Activated T-cell treated with anti-CD3 and anti-CD28 coated beads, Interleukin-2, amount 50 U/mL, for 72 hours (primary cell): ENCODE measurements at regions not wholly inside any gene's neighbourhood (a gene's known extent, or its start where the extent isn't known, plus 50 kb on each side); places are given as distances from the start of the nearest gene placed in this dataset.
"Not testable (repeated sequence)": the region's sequence is repeated elsewhere in the genome, so short reads cannot be mapped to it uniquely, and the experiment has no call there.

Experiments
- ATAC-seq, 2 donors: fragments of 150-1000 bp; cut with Tn5 transposase; replicated peaks in 1 of 2; 2 replicates each; pipeline ENCODE4 v1.10.0; 2021; ENCODE audit warnings: moderate library complexity in 2 of 2, mild to moderate bottlenecking in 1 of 2
- DNase-seq, 2 donors: peaks; one replicate each; pipeline ENCODE4 v3.0.0; 2021 to 2022; ENCODE audit warnings: mixed read lengths in 1 of 2
- H3K27ac Mint-ChIP-seq: one replicate; pipeline ENCODE4 v1.8.0; 2022; ENCODE audit warnings: mild to moderate bottlenecking, moderate library complexity, mixed read lengths
- H3K27me3 Mint-ChIP-seq: one replicate; pipeline ENCODE4 v1.8.0; 2022; ENCODE audit warnings: low read depth, mixed read lengths
- H3K36me3 Mint-ChIP-seq, 2 donors: one replicate each; pipeline ENCODE4 v1.8.0; 2022; ENCODE audit warnings: mixed read lengths in 2 of 2, mild to moderate bottlenecking in 1 of 2; ENCODE audit not compliant: insufficient read depth in 2 of 2
- H3K4me1 Mint-ChIP-seq: one replicate; pipeline ENCODE4 v1.8.0; 2022; ENCODE audit warnings: low read depth, mixed read lengths
- H3K4me3 Mint-ChIP-seq, 2 donors: one replicate each; pipeline ENCODE4 v1.8.0; 2022; ENCODE audit warnings: mild to moderate bottlenecking in 2 of 2, mixed read lengths in 2 of 2, moderate library complexity in 2 of 2
- H3K9me3 Mint-ChIP-seq, 2 donors: one replicate each; pipeline ENCODE4 v1.8.0; 2022; ENCODE audit warnings: mixed read lengths in 2 of 2

DNA sequence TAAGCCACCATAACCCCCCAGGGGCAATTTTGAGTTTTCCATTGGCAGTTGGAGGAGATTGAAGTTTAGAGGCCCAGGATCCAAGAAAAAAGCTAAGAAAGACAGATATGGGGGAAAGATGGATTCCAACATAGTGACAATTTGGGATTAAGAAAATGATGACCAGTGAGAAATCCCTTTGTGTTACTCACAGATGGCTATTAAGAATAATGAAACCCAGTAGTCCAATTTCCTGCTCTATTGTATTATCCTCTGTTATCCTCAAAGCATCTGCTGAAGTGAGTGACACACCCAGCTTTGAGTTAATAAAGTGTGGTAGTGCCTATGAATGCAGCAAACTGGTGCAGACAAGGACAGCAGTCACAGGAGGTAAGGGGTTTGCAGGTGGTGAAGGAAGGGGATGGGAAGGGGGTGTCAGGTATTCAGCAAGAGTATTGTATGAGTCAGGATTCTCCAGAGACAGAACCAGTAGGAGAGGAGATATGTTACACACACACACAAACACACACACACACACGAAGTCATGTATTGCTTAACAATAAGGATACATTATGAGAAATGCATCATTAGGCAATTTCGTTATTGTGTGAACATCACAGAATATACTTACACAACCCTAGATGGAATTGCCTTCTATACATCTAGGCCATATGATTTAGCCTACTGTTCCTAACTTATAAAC lies 112.4 kb upstream of the VANGL1 start:
- H3K4me3 Mint-ChIP-seq = no peak overlapping the region
- no peaks in the 10 kb centered on the region for H3K36me3 Mint-ChIP-seq
- peaks cover 8% of the 10 kb centered on the region for H3K27me3 Mint-ChIP-seq
- H3K4me1 Mint-ChIP-seq = no peaks in the 10 kb centered on the region
- no peak for DNase-seq
- no peak overlapping the region for H3K27ac Mint-ChIP-seq
- H3K9me3 Mint-ChIP-seq = no peaks in the 10 kb centered on the region
- ATAC-seq = no peak

DNA sequence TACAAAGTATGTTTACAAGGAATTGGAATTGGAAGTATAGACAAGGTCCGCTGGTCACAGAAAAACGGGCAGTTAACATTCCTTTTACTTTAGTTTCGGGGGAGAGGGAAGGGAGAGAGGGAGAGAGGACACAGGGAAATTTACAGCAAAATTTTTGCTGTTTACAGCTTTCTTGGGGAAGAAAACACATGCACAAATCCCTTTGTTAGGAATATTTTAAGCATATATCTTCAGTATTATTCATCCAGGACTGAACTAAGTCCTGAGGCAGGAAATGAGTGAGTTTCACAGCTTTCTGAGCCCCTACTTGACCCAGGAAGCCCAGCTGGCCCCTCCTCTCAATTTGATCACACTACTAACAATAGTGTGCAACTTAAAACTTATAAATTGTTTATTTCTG lies 113.4 kb upstream of the VANGL1 start:
- H3K4me1 Mint-ChIP-seq, ATAC-seq, H3K27me3 Mint-ChIP-seq, H3K9me3 Mint-ChIP-seq, H3K4me3 Mint-ChIP-seq, H3K27ac Mint-ChIP-seq, DNase-seq, H3K36me3 Mint-ChIP-seq: not testable (repeated sequence)

- H3K36me3 Mint-ChIP-seq = no peaks in the 10 kb centered on the region
- no peak for DNase-seq
- ATAC-seq = no peak
- H3K9me3 Mint-ChIP-seq = no peaks in the 10 kb centered on the region
- H3K27me3 Mint-ChIP-seq = peaks cover 8% of the 10 kb centered on the region
- H3K4me3 Mint-ChIP-seq = no peak overlapping the region
- H3K27ac Mint-ChIP-seq = no peak overlapping the region
- no peaks in the 10 kb centered on the region for H3K4me1 Mint-ChIP-seq
Observed at GRCh38 chr1:115527746-115528145, 114.0 kb upstream of the VANGL1 start.

DNA sequence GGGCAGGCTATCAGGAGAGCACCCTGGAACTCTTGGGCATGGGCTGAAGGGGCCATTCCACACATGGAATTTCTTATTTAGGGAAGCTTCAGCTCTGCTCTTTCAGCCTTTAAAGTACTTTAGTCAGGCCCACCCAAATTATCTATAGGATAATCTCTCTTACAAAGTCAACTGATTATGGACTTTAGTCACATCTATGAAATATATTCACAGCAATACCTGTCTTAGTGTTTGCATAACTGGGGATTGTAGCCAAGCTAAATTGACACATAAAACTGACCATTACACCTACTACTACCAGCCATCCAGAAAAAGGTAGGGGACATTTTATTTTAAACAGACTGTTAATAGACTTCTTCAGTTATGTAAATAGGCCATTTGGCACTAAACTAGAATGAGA lies 114.9 kb upstream of the VANGL1 start:
- DNase-seq (no peak), ATAC-seq (no peak)
- Mint-ChIP-seq H3K4me1 (no peaks in the 10 kb centered on the region), H3K4me3 (no peak overlapping the region), H3K27me3 (peaks cover 8% of the 10 kb centered on the region), H3K36me3 (no peaks in the 10 kb centered on the region), H3K27ac (peak overlapping the region; percentile 38), H3K9me3 (no peaks in the 10 kb centered on the region)

DNA sequence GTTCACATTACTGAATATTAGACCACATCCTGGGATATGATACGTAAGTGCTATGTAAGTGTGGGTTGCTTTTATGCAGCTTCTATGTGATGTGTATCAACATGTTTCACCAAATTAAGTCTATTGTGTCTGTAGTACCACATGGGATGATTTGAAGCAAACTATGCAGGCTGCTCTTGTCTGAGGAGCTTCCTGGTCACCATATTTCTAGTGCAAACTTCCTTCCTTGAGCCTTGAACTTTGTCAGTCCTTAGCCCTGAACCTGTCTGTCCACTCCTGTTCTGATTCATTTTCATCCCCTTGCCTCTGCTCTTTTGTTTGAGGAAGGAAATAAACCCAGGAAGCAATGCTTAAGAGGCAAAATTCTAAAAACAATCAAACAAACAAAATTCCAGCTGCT lies 117.5 kb upstream of the VANGL1 start:
- ATAC-seq = no peak

GRCh38 chr1:115522386-115522785 lies 119.4 kb upstream of the VANGL1 start:
- H3K4me3 Mint-ChIP-seq = no peak overlapping the region
- H3K27ac Mint-ChIP-seq = no peak overlapping the region
- ATAC-seq (no peak), DNase-seq (no peak)
- no peaks in the 10 kb centered on the region for H3K4me1 Mint-ChIP-seq
- H3K9me3 Mint-ChIP-seq = no peaks in the 10 kb centered on the region
- H3K36me3 Mint-ChIP-seq = peaks cover 0 to 2% of the 10 kb centered on the region in 2 donors
- H3K27me3 Mint-ChIP-seq = no peaks in the 10 kb centered on the region

More for the DNA sequence above, 117.5 kb upstream of the VANGL1 start:
- Mint-ChIP-seq H3K36me3 (peaks cover 0 to 2% of the 10 kb centered on the region in 2 donors), H3K27ac (no peak overlapping the region), H3K27me3 (peaks cover 8% of the 10 kb centered on the region), H3K4me1 (no peaks in the 10 kb centered on the region), H3K9me3 (no peaks in the 10 kb centered on the region), H3K4me3 (no peak overlapping the region)
- no peak for DNase-seq

DNA sequence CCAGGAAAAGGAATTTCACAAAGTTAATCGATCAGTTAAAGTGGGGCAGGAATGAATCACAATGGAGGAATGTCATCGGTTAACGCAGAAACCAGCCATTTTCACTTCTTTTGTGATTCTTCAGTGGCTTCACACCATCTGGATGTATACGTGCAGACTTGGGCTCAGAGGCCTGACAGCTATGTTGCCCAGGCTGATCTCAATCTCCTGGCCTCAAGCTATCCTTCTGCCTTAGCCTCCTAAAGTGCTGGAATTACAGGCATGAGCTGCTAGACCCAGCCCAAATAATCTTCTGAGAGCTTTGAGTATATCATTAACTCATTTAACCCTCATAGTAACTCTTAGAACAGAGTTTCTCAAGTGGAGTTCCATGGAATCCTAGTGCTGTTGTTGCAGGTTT lies 126.5 kb upstream of the VANGL1 start:
- H3K9me3 Mint-ChIP-seq = no peaks in the 10 kb centered on the region
- peaks cover 0 to under 1% of the 10 kb centered on the region in 2 donors for H3K36me3 Mint-ChIP-seq
- H3K27me3 Mint-ChIP-seq = no peaks in the 10 kb centered on the region
- ATAC-seq (no peak), DNase-seq (no peak)
- H3K27ac Mint-ChIP-seq = no peak overlapping the region
- no peak overlapping the region for H3K4me3 Mint-ChIP-seq
- no peaks in the 10 kb centered on the region for H3K4me1 Mint-ChIP-seq

- H3K4me3 Mint-ChIP-seq, DNase-seq, H3K4me1 Mint-ChIP-seq, H3K9me3 Mint-ChIP-seq, H3K36me3 Mint-ChIP-seq, ATAC-seq, H3K27ac Mint-ChIP-seq: not testable (repeated sequence)
- peaks cover 14% of the 10 kb centered on the region for H3K27me3 Mint-ChIP-seq
Observed at GRCh38 chr1:115510226-115510625, 131.5 kb upstream of the VANGL1 start.

DNA sequence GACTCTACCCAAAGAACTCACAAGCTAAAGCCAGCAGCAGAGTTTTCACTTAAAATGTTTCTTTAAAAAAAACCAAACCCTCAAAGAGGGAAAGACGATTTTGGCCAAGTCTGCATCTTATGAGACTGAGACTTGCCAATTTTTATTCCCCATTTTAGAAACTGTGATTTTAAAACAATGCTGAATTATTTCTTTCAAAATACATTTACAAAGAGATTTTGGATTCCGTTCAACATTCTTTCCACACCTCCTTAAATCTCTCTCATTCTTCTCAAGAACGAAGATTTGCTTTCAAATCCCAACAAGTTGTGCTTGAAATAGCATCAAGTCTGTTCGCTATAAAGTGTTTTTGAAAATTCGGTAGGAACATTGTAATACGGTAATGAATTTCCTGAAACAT lies 133.9 kb upstream of the VANGL1 start:
- Mint-ChIP-seq H3K9me3 (no peaks in the 10 kb centered on the region), H3K4me3 (no peak overlapping the region), H3K27me3 (peaks cover 14% of the 10 kb centered on the region), H3K36me3 (no peaks in the 10 kb centered on the region), H3K27ac (no peak overlapping the region), H3K4me1 (no peaks in the 10 kb centered on the region)
- ATAC-seq (no peak), DNase-seq (no peak)

DNA sequence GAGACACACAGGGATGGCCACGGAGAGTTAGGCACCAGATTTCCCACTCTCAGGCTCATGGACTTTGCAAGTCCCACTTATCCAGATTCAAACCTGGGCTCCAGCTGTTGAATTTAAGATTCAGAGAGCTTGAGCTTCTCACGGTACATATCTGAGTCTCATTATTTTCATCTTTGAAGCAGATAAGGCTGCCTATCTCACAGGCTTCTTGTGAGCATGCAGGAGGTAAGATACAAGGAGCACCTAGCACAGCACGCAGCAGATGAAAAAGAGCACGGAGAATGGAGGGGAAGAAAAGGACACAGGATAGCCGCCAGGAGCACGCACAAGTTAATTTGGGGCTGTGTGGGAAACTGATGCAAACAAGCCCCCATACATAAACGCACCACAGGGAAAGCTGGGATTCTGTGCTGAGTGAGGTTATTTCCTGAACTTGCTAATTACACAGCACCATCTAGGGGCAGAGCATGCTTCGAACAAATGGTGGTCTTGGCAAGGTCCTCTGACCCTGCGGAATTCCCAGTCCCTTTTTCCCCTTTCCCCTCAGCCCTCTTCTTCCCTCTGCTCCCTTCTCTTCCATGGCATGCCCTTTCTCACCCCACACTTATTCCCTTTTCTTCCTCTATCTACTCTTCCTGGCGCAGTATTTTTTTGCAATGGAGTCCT lies 134.7 kb upstream of the VANGL1 start:
- no peak overlapping the region for H3K4me3 Mint-ChIP-seq
- H3K27me3 Mint-ChIP-seq = peaks cover 14% of the 10 kb centered on the region
- H3K27ac Mint-ChIP-seq = no peak overlapping the region
- H3K36me3 Mint-ChIP-seq = no peaks in the 10 kb centered on the region
- no peaks in the 10 kb centered on the region for H3K9me3 Mint-ChIP-seq
- no peak for ATAC-seq
- no peak for DNase-seq
- no peaks in the 10 kb centered on the region for H3K4me1 Mint-ChIP-seq

GRCh38 chr1:115506518-115506917 lies 135.3 kb upstream of the VANGL1 start:
- Mint-ChIP-seq H3K27me3 (peaks cover 14% of the 10 kb centered on the region), H3K9me3 (no peaks in the 10 kb centered on the region), H3K36me3 (no peaks in the 10 kb centered on the region), H3K4me1 (no peaks in the 10 kb centered on the region), H3K4me3 (no peak overlapping the region), H3K27ac (no peak overlapping the region)
- ATAC-seq = no peak
- DNase-seq = no peak

DNA sequence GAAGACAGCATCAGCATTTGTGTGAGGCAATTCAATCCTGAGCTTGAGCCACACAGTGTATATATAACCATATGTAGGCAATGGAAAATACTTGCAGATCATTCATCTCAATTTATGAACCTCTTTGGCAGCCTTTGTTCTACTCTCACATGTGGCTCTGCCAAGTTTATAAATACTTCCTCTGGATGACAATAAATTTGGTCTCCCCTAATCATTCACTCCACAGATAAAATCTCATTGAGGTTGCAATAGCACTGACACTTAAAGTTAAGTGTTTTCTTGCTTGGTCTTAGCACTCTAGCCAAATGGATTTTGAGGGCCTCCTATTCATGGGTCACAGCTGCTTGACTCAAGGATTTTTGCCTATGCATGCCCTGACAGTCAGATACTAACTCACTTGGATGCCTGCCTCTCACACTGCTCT lies 136.6 kb upstream of the VANGL1 start:
- no peak overlapping the region for H3K4me3 Mint-ChIP-seq
- H3K27me3 Mint-ChIP-seq = peaks cover 14% of the 10 kb centered on the region
- H3K36me3 Mint-ChIP-seq = no peaks in the 10 kb centered on the region
- H3K27ac Mint-ChIP-seq = no peak overlapping the region
- no peak for DNase-seq
- no peaks in the 10 kb centered on the region for H3K4me1 Mint-ChIP-seq
- ATAC-seq = no peak
- H3K9me3 Mint-ChIP-seq = no peaks in the 10 kb centered on the region

DNA sequence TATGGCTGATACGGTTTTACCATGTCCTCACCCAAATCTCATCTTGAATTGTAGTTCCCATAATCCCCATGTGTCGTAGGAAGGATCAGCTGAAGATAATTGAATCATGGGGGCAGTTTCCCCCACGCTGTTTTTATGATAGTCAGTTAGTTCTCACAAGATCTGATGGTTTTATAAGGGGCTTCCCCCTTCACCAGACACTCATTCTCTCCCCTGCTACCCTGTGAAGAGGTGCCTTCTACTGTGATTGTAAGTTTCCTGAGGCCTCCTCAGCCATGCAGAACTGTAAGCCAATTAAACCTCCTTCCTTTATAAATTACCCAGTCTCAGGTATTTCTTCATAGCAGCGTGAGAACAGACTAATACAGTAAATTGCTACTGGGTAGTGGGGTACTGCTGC lies 139.6 kb upstream of the VANGL1 start:
- not testable (repeated sequence) for H3K36me3 Mint-ChIP-seq, H3K4me1 Mint-ChIP-seq, DNase-seq, H3K4me3 Mint-ChIP-seq, H3K27ac Mint-ChIP-seq, H3K27me3 Mint-ChIP-seq, ATAC-seq, H3K9me3 Mint-ChIP-seq

DNA sequence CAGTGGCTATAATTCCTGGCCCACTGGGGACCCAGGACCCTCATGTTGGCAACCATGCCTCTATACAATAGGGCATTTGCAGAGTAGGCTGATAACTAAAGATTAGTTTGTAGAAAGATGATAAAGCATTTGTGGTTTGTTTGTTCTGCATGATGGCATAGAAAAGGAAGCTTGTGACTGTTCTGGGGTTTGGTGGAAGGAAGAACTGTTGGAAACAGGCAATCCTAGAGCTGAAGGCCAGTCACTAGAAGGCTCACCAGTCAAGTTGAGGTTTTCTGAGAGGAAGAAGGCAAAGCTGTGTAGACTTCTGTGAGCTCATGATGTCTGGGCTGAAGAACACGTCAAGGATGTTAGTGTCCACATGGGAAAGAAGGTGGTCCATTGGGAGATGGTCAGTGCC lies 140.3 kb upstream of the VANGL1 start:
- DNase-seq (no peak), ATAC-seq (no peak)
- no peaks in the 10 kb centered on the region for H3K36me3 Mint-ChIP-seq
- no peaks in the 10 kb centered on the region for H3K9me3 Mint-ChIP-seq
- no peak overlapping the region for H3K27ac Mint-ChIP-seq
- no peak overlapping the region for H3K4me3 Mint-ChIP-seq
- H3K27me3 Mint-ChIP-seq = peaks cover 2% of the 10 kb centered on the region
- no peaks in the 10 kb centered on the region for H3K4me1 Mint-ChIP-seq
